NT2/D1 (cell line): ENCODE measurements at regions not wholly inside any gene's neighbourhood (a gene's known extent, or its start where the extent isn't known, plus 50 kb on each side); places are given as distances from the start of the nearest gene placed in this dataset.

Experiments used
- DNase-seq: peaks from one replicate; pipeline ENCODE4 v3.0.0-alpha.2; 2011; ENCODE audit warnings: low read depth, low spot score
- H3K27me3 ChIP-seq: 2 replicates; pipeline ENCODE4 v1.6.0; 2011; ENCODE audit warnings: mild to moderate bottlenecking; ENCODE audit not compliant: insufficient read length, insufficient read depth
- H3K36me3 ChIP-seq: 2 replicates; pipeline ENCODE4 v1.6.1; 2011; ENCODE audit warnings: mild to moderate bottlenecking, low read length, mixed read lengths; ENCODE audit not compliant: insufficient read depth, insufficient read length
- H3K4me1 ChIP-seq: 2 replicates; pipeline ENCODE4 v1.5.1; 2011; ENCODE audit not compliant: insufficient read depth, insufficient read length
- H3K4me3 ChIP-seq: 2 replicates; pipeline ENCODE4 v1.5.1; 2011; ENCODE audit warnings: low read depth; ENCODE audit not compliant: insufficient read length
- H3K9ac ChIP-seq: 2 replicates; pipeline ENCODE4 v1.6.0; 2011; ENCODE audit warnings: low read depth; ENCODE audit not compliant: insufficient read length
- H3K9me3 ChIP-seq: 2 replicates; pipeline ENCODE4 v1.5.1; 2011; ENCODE audit warnings: mild to moderate bottlenecking, low read length; ENCODE audit not compliant: insufficient read depth
- SUZ12 ChIP-seq: IDR thresholded peaks from 2 replicates; pipeline ENCODE4 v1.6.1; 2011; ENCODE audit not compliant: insufficient read length, insufficient read depth; ENCODE audit errors: extremely low read depth
- YY1 ChIP-seq: IDR thresholded peaks from 2 replicates; pipeline ENCODE4 v1.6.1; 2011; ENCODE audit not compliant: insufficient read length, insufficient read depth
- ZNF274 ChIP-seq: IDR thresholded peaks from 2 replicates; pipeline ENCODE4 v1.6.1; 2011; ENCODE audit warnings: mild to moderate bottlenecking, low read depth, low read length

DNA sequence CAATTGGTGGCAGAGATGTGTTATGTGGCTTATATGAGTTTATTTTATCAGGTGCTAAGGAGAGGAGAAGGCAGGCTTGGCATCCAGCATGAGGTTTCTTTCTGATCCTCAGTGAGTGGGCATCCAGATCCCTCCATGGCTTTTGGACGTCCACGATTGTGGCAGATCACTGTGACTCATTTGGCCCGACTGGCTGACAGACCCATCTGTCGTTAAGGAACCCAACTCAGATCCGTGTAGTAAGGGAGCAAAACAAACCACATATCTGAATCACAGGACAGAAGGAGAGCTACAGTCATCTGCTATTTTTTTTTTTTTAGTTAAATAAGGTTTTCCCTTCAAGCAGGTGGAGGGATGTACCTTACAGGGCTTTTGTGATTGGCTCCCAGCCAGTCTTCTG, 197.0 kb upstream of the KCNH8 start:
- H3K9ac ChIP-seq, result no peak overlapping the region
- no peak overlapping the region for H3K4me3 ChIP-seq
- no peaks in the 10 kb centered on the region for H3K4me1 ChIP-seq
- no peaks in the 10 kb centered on the region for H3K36me3 ChIP-seq
- TF ChIP-seq ZNF274, result no peak
- no peak for TF ChIP-seq SUZ12
- no peak for TF ChIP-seq YY1
- DNase-seq, result no peak
- no peaks in the 10 kb centered on the region for H3K27me3 ChIP-seq
- H3K9me3 ChIP-seq, result no peaks in the 10 kb centered on the region; the same call in 1 of the 2 replicates

DNA sequence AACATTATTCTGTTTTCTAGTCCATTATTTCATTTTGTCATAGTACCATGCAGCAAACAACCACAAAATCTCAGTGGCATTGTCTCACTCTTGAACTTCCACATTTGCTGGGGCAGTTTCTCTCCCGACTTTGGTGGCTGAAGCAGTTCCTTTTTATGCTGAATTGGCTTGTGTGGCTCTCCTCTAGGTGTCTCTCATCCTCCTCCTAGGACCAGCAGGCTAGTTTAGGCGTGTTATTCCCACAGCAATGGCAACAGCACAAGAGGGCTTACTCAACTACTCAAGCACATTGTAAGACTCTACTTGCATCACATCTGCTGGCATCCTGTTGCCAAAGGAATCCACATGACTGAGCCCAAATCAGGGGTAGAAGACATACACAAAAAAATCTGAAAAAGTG, 201.8 kb upstream of the KCNH8 start:
- Histone ChIP-seq H3K9me3 (peaks cover 11% of the 10 kb centered on the region), H3K27me3 (no peaks in the 10 kb centered on the region), H3K4me3 (no peak overlapping the region), H3K36me3 (no peaks in the 10 kb centered on the region), H3K9ac (no peak overlapping the region), H3K4me1 (no peaks in the 10 kb centered on the region)
- DNase-seq, result no peak
- TF ChIP-seq SUZ12, result no peak
- TF ChIP-seq ZNF274, result no peak
- no peak for TF ChIP-seq YY1

DNA sequence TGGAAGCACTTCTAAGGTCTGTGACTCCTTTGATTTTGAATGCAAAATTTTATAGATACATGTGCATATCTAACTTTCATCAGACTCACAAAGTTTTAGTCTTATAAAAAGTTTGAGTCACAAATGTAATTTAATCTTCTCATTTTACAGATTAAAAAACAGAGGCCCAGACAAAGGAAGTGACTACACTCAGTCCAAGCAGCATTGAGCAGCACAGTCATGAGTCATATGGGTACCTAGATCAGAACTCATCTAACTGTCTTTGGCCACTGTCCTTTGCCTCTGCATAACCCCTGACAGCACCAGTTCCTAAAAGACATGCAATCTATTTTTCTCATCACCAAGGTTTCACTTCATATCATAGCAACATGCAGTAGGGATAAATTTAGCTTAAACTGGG, 210.7 kb upstream of the KCNH8 start:
- Histone ChIP-seq H3K27me3 (no peaks in the 10 kb centered on the region), H3K4me1 (no peaks in the 10 kb centered on the region), H3K9me3 (peaks cover 25% of the 10 kb centered on the region), H3K36me3 (peaks cover 3% of the 10 kb centered on the region), H3K9ac (no peak overlapping the region), H3K4me3 (no peak overlapping the region)
- no peak for DNase-seq
- TF ChIP-seq ZNF274 (no peak), YY1 (no peak), SUZ12 (no peak)

DNA sequence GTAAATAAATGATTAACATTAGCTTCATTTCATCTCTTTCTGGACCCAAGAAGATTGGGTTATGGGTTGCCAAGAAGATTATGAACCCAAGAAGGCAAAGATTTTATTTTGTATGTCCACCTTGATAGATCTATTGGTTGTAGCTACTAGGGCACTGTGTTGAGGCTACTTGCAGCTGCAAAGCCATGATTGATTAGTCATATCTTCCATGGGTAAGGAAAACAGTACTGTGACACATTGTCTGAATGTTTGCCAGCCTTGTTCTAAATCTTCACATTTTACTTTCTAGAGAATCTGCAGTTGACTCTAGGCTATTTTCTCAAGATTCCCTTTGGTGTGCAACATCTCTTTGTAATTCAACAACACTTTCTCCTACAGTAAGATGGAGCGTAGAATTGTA, 229.2 kb upstream of the KCNH8 start:
- Histone ChIP-seq H3K4me3 (no peak overlapping the region), H3K4me1 (no peaks in the 10 kb centered on the region), H3K36me3 (no peaks in the 10 kb centered on the region), H3K9ac (no peak overlapping the region), H3K9me3 (no peaks in the 10 kb centered on the region), H3K27me3 (no peaks in the 10 kb centered on the region)
- no peak for DNase-seq
- TF ChIP-seq SUZ12, result no peak
- no peak for TF ChIP-seq YY1
- no peak for TF ChIP-seq ZNF274

DNA sequence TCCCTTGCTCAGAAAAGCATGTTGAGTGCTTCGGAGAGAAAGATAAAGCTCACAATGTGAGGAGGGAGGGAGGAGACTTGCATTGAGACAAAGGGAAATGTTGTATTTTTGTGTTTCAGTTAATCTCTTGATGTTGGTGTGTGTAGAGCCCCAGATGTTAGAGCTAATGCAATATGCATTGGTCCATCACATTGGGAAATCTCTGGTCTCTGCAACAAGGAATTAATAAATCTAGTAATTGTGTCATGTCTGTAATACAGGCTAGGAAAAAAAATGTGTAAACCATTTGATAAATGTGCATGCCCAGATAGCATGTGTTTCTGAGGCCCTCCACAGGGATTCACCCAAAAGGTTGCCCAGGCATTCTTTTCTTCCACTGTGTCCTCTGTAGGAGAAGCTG, 230.4 kb upstream of the KCNH8 start:
- no peaks in the 10 kb centered on the region for H3K27me3 ChIP-seq
- H3K4me3 ChIP-seq, result no peak overlapping the region
- DNase-seq, result no peak
- H3K9me3 ChIP-seq, result no peaks in the 10 kb centered on the region
- TF ChIP-seq SUZ12, result no peak
- TF ChIP-seq YY1, result no peak
- no peak for TF ChIP-seq ZNF274
- no peak overlapping the region for H3K9ac ChIP-seq
- H3K4me1 ChIP-seq, result no peaks in the 10 kb centered on the region
- no peaks in the 10 kb centered on the region for H3K36me3 ChIP-seq

DNA sequence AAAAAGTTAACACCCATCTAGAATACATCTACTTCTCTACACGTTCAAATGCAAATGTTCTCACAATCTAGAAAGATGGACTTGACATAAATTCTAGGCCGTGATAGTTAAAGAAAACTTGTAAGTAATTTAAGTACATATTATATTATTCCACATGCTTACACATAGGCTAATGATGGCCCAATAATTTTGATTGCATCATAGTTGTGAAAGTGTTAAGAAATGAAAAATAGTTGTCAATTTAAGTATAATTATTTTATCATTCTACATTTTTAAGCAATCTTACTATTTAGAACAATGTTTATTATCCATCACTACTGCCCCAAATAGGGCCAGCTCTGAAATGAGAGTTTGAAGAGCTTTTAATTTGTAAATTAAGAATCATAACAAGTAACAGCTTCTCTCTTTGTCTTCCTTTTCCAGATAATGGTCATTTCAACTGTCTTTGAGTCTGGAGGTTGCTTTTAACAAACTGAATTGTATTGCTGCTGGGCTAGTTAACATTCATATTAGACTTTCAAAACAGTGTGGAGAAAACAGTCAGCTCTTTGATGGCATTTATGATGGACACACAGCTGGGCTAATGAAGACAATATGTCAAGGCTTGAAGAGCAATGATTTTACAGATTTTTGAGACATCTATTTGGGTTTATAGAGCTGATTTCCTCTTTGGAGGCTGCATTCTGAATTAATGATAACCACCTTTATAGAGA, 246.1 kb upstream of the KCNH8 start:
- Histone ChIP-seq H3K4me3 (no peak overlapping the region), H3K27me3 (no peaks in the 10 kb centered on the region), H3K4me1 (no peaks in the 10 kb centered on the region), H3K9me3 (no peaks in the 10 kb centered on the region), H3K9ac (no peak overlapping the region), H3K36me3 (no peaks in the 10 kb centered on the region)
- TF ChIP-seq YY1, result no peak
- no peak for TF ChIP-seq SUZ12
- TF ChIP-seq ZNF274, result no peak
- no peak for DNase-seq

DNA sequence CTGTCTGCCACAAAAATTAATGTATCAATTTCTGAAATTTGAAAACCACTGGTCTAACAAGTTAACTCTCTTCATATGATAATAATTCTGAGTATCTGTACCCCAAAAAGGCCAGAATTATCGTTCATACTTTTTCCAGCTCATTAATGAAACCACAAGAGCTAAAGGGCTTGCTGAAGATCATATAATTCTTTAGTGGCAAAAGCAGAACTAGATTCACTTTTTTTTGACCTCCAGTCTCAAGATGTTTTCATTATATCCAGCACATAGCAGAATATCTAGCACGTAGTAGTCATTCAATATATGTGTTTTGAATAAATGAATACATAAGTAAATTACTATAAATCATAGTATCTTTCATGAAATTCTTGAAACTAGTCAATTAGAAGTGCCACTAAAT, 246.7 kb upstream of the KCNH8 start:
- TF ChIP-seq SUZ12 (no peak), ZNF274 (no peak), YY1 (no peak)
- no peak overlapping the region for H3K4me3 ChIP-seq
- no peak overlapping the region for H3K9ac ChIP-seq
- H3K9me3 ChIP-seq, result no peaks in the 10 kb centered on the region
- H3K36me3 ChIP-seq, result no peaks in the 10 kb centered on the region
- no peaks in the 10 kb centered on the region for H3K27me3 ChIP-seq
- H3K4me1 ChIP-seq, result no peaks in the 10 kb centered on the region
- DNase-seq, result no peak
